ENCODE measurements at regions not wholly inside any gene's neighbourhood (a gene's known extent, or its start where the extent isn't known, plus 50 kb on each side); places are given as distances from the start of the nearest gene placed in this dataset.
"Not testable (repeated sequence)": the region's sequence is repeated elsewhere in the genome, so short reads cannot be mapped to it uniquely, and the experiment has no call there.

GRCh38 chr4:177494791-177495190 is 52.6 kb upstream of the AGA start:
- no peak for DNase-seq

- not testable (repeated sequence) for DNase-seq
These were observed 53.4 kb upstream of the AGA start for GRCh38 chr4:177495626-177496025.

- no peak for DNase-seq
These were observed 57.3 kb upstream of the AGA start for GRCh38 chr4:177499537-177499936.

GRCh38 chr4:177505171-177505615 is 63.0 kb upstream of the AGA start:
- DNase-seq = no peak

GRCh38 chr4:177508662-177509061 is 66.4 kb upstream of the AGA start:
- no peak for DNase-seq

GRCh38 chr4:177509226-177509745 is 67.0 kb upstream of the AGA start:
- no peak for DNase-seq

- no peak for DNase-seq
These were observed 69.4 kb upstream of the AGA start for GRCh38 chr4:177511611-177512010.

GRCh38 chr4:177512646-177513045 is 70.4 kb upstream of the AGA start:
- DNase-seq = no peak

- DNase-seq = no peak
These were observed 75.6 kb upstream of the AGA start for GRCh38 chr4:177517862-177518261.

- no peak for DNase-seq
These were observed 77.4 kb upstream of the AGA start for GRCh38 chr4:177519481-177520260.

- no peak for DNase-seq
These were observed 86.4 kb upstream of the AGA start for GRCh38 chr4:177528620-177529019.

- no peak for DNase-seq
These were observed 88.3 kb upstream of the AGA start for GRCh38 chr4:177530561-177530960.

GRCh38 chr4:177532358-177532757 is 90.1 kb upstream of the AGA start:
- no peak for DNase-seq

- DNase-seq = not testable (repeated sequence)
These were observed 92.6 kb upstream of the AGA start for GRCh38 chr4:177534841-177535240.

GRCh38 chr4:177546745-177547144 is 104.5 kb upstream of the AGA start:
- DNase-seq = no peak

GRCh38 chr4:177547985-177548384 is 105.7 kb upstream of the AGA start:
- DNase-seq = no peak

GRCh38 chr4:177555007-177555574 is 112.9 kb upstream of the AGA start:
- DNase-seq = peak; percentile 4

- no peak for DNase-seq
These were observed 115.2 kb upstream of the AGA start for GRCh38 chr4:177557416-177557815.

- DNase-seq = no peak
These were observed 116.8 kb upstream of the AGA start for GRCh38 chr4:177558995-177559394.

- DNase-seq = no peak
These were observed 119.9 kb upstream of the AGA start for GRCh38 chr4:177562163-177562562.

GRCh38 chr4:177562859-177563258 is 120.6 kb upstream of the AGA start:
- DNase-seq = no peak

- DNase-seq = no peak
These were observed 124.5 kb upstream of the AGA start for GRCh38 chr4:177566691-177567090.

GRCh38 chr4:177568931-177569330 is 126.7 kb upstream of the AGA start:
- DNase-seq = no peak

- DNase-seq = no peak
These were observed 127.2 kb upstream of the AGA start for GRCh38 chr4:177569434-177569833.

GRCh38 chr4:177573507-177573906 is 131.3 kb upstream of the AGA start:
- DNase-seq = peak; percentile 49
